PFSK-1 (cell line): ENCODE measurements at regions not wholly inside any gene's neighbourhood (a gene's known extent, or its start where the extent isn't known, plus 50 kb on each side); places are given as distances from the start of the nearest gene placed in this dataset.

Experiments
- FOXP2 ChIP-seq: optimal IDR thresholded peaks from 2 replicates; pipeline ENCODE3; 2011; ENCODE audit warnings: borderline replicate concordance, control low read depth, inconsistent platforms; ENCODE audit not compliant: insufficient read depth; ENCODE audit errors: extremely low read length, extremely low read depth
- POLR2AphosphoS5 ChIP-seq: IDR thresholded peaks from 2 replicates; pipeline ENCODE4 v1.6.1; 2012; ENCODE audit warnings: low read depth, mild to moderate bottlenecking, control low read depth, low read length, moderate library complexity
- REST ChIP-seq, 2 experiments: IDR thresholded peaks; 2 replicates each; pipeline versions ENCODE4 v1.6.1 to v1.8.0; 2011 to 2012; ENCODE audit warnings: low read depth in 2 of 2, low read length in 2 of 2, control low read depth in 1 of 2, inconsistent platforms in 1 of 2, mild to moderate bottlenecking in 1 of 2, moderate library complexity in 1 of 2; ENCODE audit not compliant: insufficient read depth in 1 of 2
- SIN3A ChIP-seq: IDR thresholded peaks from 2 replicates; pipeline ENCODE4 v1.6.1; 2012; ENCODE audit warnings: mild to moderate bottlenecking, low read length, moderate library complexity, borderline replicate concordance; ENCODE audit not compliant: insufficient read depth
- TAF1 ChIP-seq: IDR thresholded peaks from 2 replicates; pipeline ENCODE4 v1.6.1; 2012; ENCODE audit warnings: low read length, control low read depth, borderline replicate concordance; ENCODE audit not compliant: insufficient read depth

- TF ChIP-seq FOXP2 (no peak), POLR2AphosphoS5 (no peak), SIN3A (no peak), REST (IDR thresholded peaks at IDR 0.05; ENCODE audit: insufficient read depth in 1 of 2, low read depth in 2 of 2, low read length in 2 of 2) (no peak), TAF1 (no peak)
These were observed 101.4 kb upstream of the PTPN1 start for GRCh38 chr20:50408526-50409364.

GRCh38 chr20:50409495-50409894 is 100.7 kb upstream of the PTPN1 start:
- no peak for TF ChIP-seq FOXP2
- no peak for TF ChIP-seq TAF1
- TF ChIP-seq POLR2AphosphoS5: no peak

GRCh38 chr20:50410343-50410742 is 99.8 kb upstream of the PTPN1 start:
- TF ChIP-seq TAF1 (no peak), POLR2AphosphoS5 (no peak), FOXP2 (no peak), SIN3A (no peak), REST (IDR thresholded peaks at IDR 0.05; ENCODE audit: insufficient read depth in 1 of 2, low read depth in 2 of 2, low read length in 2 of 2) (no peak)

- no peak for TF ChIP-seq SIN3A
- TF ChIP-seq FOXP2: no peak
- TF ChIP-seq REST (IDR thresholded peaks at IDR 0.05; ENCODE audit: insufficient read depth in 1 of 2, low read depth in 2 of 2, low read length in 2 of 2): no peak
- TF ChIP-seq TAF1: no peak
- TF ChIP-seq POLR2AphosphoS5: no peak
These were observed 98.1 kb upstream of the PTPN1 start for GRCh38 chr20:50412069-50412468.

GRCh38 chr20:50412499-50412898 is 97.7 kb upstream of the PTPN1 start:
- no peak for TF ChIP-seq TAF1
- no peak for TF ChIP-seq POLR2AphosphoS5
- no peak for TF ChIP-seq SIN3A
- TF ChIP-seq REST (IDR thresholded peaks at IDR 0.05; ENCODE audit: insufficient read depth in 1 of 2, low read depth in 2 of 2, low read length in 2 of 2): no peak
- TF ChIP-seq FOXP2: no peak
